Liver (tissue), 8 donors: ENCODE measurements at regions not wholly inside any gene's neighbourhood (a gene's known extent, or its start where the extent isn't known, plus 50 kb on each side); places are given as distances from the start of the nearest gene placed in this dataset.

Experiments used
- DNase-seq: peaks from one replicate; pipeline ENCODE4 v3.0.0-alpha.2; 2017; ENCODE audit warnings: low spot score
- H3K27ac ChIP-seq, 2 donors: one replicate each; pipeline ENCODE4 v1.7.0; 2013; ENCODE audit warnings: inconsistent platforms in 2 of 2, low read length in 2 of 2, control low read depth in 1 of 2, low read depth in 1 of 2, mild to moderate bottlenecking in 1 of 2
- H3K27me3 ChIP-seq, 4 donors: one replicate each; pipeline versions ENCODE4 v1.6.1 to v1.7.0; 2013; ENCODE audit warnings: low read length in 3 of 4, inconsistent platforms in 1 of 4, mild to moderate bottlenecking in 1 of 4, moderate library complexity in 1 of 4; ENCODE audit not compliant: control insufficient read depth in 4 of 4, insufficient read depth in 4 of 4
- H3K36me3 ChIP-seq, 4 donors: one replicate each; pipeline versions ENCODE4 v1.6.1 to v1.7.0; 2013; ENCODE audit warnings: low read length in 3 of 4, mild to moderate bottlenecking in 3 of 4, low read depth in 1 of 4, moderate library complexity in 1 of 4; ENCODE audit not compliant: control insufficient read depth in 4 of 4, insufficient read depth in 3 of 4
- H3K4me1 ChIP-seq, 4 donors: one replicate each; pipeline versions ENCODE4 v1.6.1 to v1.7.0; 2013; ENCODE audit warnings: low read length in 3 of 4, mild to moderate bottlenecking in 3 of 4, moderate library complexity in 1 of 4; ENCODE audit not compliant: control insufficient read depth in 4 of 4, insufficient read depth in 4 of 4
- H3K4me3 ChIP-seq, 3 donors: one replicate each; pipeline versions ENCODE4 v1.6.1 to v1.7.0; 2013; ENCODE audit warnings: low read length in 3 of 3, control low read depth in 1 of 3, low read depth in 1 of 3, mild to moderate bottlenecking in 1 of 3
- H3K9ac ChIP-seq, 2 donors: one replicate each; pipeline ENCODE4 v1.7.0; 2013; ENCODE audit warnings: low read length in 2 of 2, mild to moderate bottlenecking in 2 of 2, moderate library complexity in 2 of 2, control low read depth in 1 of 2, low read depth in 1 of 2
- H3K9me3 ChIP-seq, 4 donors: one replicate each; pipeline versions ENCODE4 v1.6.1 to v1.7.0; 2013; ENCODE audit warnings: low read length in 3 of 4; ENCODE audit not compliant: control insufficient read depth in 4 of 4
- CTCF ChIP-seq: fragments of 150-350 bp; IDR thresholded peaks from 2 replicates; pipeline ENCODE4 v1.5.1; 2017; ENCODE audit warnings: improper control_type of control experiment, low read depth, low read length; ENCODE audit not compliant: missing input control
- EGR1 ChIP-seq, 2 donors: IDR thresholded peaks; 2 replicates each; pipeline ENCODE4 v1.6.1; 2016 to 2018; ENCODE audit warnings: antibody characterized with exemption in 2 of 2, low read depth in 2 of 2
- FOXA1 ChIP-seq: IDR thresholded peaks from 2 replicates; pipeline ENCODE4 v1.6.1; 2016; ENCODE audit warnings: antibody characterized with exemption
- FOXA2 ChIP-seq: IDR thresholded peaks from 2 replicates; pipeline ENCODE4 v1.6.1; 2016; ENCODE audit warnings: antibody characterized with exemption
- HNF4A ChIP-seq, 2 donors: conservative IDR thresholded peaks; 2 replicates each; pipeline ENCODE4 v1.6.1; 2016; ENCODE audit warnings: antibody characterized with exemption in 2 of 2, mild to moderate bottlenecking in 2 of 2
- JUND ChIP-seq, 2 donors: IDR thresholded peaks; 2 replicates each; pipeline ENCODE4 v1.6.1; 2016; ENCODE audit warnings: antibody characterized with exemption in 2 of 2
- MAX ChIP-seq: IDR thresholded peaks from 2 replicates; pipeline ENCODE4 v1.6.1; 2016; ENCODE audit warnings: antibody characterized with exemption
- NR2F2 ChIP-seq: IDR thresholded peaks from 2 replicates; pipeline ENCODE4 v1.6.1; 2016; ENCODE audit warnings: antibody characterized with exemption
- RXRA ChIP-seq, 2 donors: IDR thresholded peaks; 2 replicates each; pipeline ENCODE4 v1.6.1; 2017 to 2018; ENCODE audit warnings: antibody characterized with exemption in 2 of 2, mild to moderate bottlenecking in 1 of 2
- ZBTB33 ChIP-seq: IDR thresholded peaks from 2 replicates; pipeline ENCODE4 v1.6.1; 2016; ENCODE audit warnings: antibody characterized with exemption
- WGBS: extraction: QIAGEN DNeasy Blood & Tissue Kit; methylation state at CpG from one replicate; pipeline ENCODE4 v1.1.7; 2013; 5-methylcytosine and 5-hydroxymethylcytosine counted together
- TF ChIP-seq, protein P1 (sequence below): IDR thresholded peaks from 2 replicates; pipeline ENCODE4 v1.6.1; 2016; ENCODE audit warnings: antibody characterized with exemption
- TF ChIP-seq, protein P2 (sequence below): IDR thresholded peaks from 2 replicates; pipeline ENCODE4 v1.6.1; 2016; ENCODE audit warnings: antibody characterized with exemption, mild to moderate bottlenecking
- donor health status: healthy.
- donor health status: healthy.
- donor health status: healthy.
- donor health status: healthy.
- donor health status: healthy.

DNA sequence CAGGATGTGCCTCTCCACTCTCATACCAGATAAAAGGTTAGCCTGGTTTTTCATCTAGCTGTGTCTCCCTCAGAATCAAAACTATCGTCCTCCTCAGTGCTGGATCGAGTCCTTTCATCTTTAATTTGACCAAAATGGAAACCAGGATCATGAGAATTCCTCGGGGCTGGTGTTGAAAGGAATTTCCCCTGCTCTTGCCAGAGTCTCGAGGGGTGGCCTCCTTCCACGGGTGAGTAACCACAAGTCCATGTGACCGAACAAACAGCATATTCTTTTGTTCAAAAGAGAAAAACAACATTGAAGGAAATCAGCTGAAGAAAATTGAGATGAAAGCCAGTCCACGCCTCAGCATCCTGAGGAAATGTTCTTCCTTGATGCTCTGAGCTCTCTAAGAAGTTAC is 165.9 kb upstream of the CDYL start:
- H3K27ac ChIP-seq: no peak overlapping the region

DNA sequence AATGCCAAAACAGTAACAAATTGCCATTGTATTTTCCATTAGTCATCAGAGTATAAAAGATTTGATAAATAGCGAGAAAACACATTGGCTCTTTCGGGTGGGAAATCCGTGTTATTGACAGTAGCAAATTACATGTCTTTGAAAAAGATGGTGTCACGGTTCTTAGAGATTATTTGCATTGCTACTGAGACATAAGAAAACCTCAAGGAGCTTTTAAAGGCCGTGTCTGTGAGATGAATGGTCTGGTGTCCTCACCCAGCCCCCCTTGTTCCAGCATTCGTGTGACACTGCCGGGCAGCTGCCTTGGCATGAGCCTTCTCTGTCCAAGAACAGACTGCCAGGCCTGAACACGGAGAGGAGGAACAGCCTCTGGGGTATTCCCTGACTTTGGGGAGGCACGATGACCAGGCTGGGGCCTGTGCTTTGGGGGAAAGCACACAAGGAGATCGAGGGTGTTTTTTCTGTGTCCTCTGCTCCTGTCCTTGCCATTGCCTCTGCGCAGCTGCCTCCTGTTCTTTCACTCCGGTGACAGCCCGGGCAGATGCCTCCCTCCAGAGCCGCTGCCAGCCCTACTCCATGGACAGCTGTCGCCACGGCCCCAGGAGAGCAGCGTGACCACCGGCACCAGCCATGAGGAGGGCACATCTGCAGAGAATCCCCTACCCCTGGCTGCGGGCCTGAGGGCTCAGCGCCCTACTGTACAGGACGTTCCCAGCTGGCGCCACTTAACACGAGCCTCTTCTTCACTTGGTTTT is 167.7 kb upstream of the CDYL start:
- peaks cover 0 to 3% (median 0%) of the 10 kb centered on the region in 4 donors for H3K27me3 ChIP-seq
- no peaks in the 10 kb centered on the region for H3K9me3 ChIP-seq
- no peak for DNase-seq
- no peaks in the 10 kb centered on the region for H3K36me3 ChIP-seq
- H3K27ac ChIP-seq: no peak overlapping the region
- TF ChIP-seq EGR1 (IDR thresholded peaks at IDR 0.05; ENCODE audit: low read depth in 2 of 2) (no peak), FOXA1 (no peak), JUND (IDR thresholded peaks at IDR 0.05) (no peak), HNF4A (conservative IDR thresholded peaks at IDR 0.05) (no peak), RXRA (IDR thresholded peaks at IDR 0.05) (no peak), ZBTB33 (no peak), FOXA2 (no peak), MAX (no peak), CTCF (no peak), NR2F2 (no peak)
- TF ChIP-seq, protein P1, sequence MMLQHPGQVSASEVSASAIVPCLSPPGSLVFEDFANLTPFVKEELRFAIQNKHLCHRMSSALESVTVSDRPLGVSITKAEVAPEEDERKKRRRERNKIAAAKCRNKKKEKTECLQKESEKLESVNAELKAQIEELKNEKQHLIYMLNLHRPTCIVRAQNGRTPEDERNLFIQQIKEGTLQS: no peak
- TF ChIP-seq, protein P2, sequence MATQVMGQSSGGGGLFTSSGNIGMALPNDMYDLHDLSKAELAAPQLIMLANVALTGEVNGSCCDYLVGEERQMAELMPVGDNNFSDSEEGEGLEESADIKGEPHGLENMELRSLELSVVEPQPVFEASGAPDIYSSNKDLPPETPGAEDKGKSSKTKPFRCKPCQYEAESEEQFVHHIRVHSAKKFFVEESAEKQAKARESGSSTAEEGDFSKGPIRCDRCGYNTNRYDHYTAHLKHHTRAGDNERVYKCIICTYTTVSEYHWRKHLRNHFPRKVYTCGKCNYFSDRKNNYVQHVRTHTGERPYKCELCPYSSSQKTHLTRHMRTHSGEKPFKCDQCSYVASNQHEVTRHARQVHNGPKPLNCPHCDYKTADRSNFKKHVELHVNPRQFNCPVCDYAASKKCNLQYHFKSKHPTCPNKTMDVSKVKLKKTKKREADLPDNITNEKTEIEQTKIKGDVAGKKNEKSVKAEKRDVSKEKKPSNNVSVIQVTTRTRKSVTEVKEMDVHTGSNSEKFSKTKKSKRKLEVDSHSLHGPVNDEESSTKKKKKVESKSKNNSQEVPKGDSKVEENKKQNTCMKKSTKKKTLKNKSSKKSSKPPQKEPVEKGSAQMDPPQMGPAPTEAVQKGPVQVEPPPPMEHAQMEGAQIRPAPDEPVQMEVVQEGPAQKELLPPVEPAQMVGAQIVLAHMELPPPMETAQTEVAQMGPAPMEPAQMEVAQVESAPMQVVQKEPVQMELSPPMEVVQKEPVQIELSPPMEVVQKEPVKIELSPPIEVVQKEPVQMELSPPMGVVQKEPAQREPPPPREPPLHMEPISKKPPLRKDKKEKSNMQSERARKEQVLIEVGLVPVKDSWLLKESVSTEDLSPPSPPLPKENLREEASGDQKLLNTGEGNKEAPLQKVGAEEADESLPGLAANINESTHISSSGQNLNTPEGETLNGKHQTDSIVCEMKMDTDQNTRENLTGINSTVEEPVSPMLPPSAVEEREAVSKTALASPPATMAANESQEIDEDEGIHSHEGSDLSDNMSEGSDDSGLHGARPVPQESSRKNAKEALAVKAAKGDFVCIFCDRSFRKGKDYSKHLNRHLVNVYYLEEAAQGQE: no peak
- H3K4me3 ChIP-seq: no peak overlapping the region
- WGBS: 85% methylated on average over 23 of the region's 23 CpGs
- no peak overlapping the region for H3K9ac ChIP-seq
- no peaks in the 10 kb centered on the region for H3K4me1 ChIP-seq

More for the DNA sequence above, 165.9 kb upstream of the CDYL start:
- no peak for DNase-seq
- peaks cover 0 to 2% (median 0%) of the 10 kb centered on the region in 4 donors for H3K9me3 ChIP-seq
- no peaks in the 10 kb centered on the region for H3K4me1 ChIP-seq
- no peak overlapping the region for H3K9ac ChIP-seq
- no peaks in the 10 kb centered on the region for H3K27me3 ChIP-seq
- H3K4me3 ChIP-seq: no peak overlapping the region
- WGBS: 60% methylated on average over 7 of the region's 7 CpGs
- TF ChIP-seq RXRA (IDR thresholded peaks at IDR 0.05): peak in 1 of 2 donors; percentile 11
- TF ChIP-seq CTCF: no peak
- H3K36me3 ChIP-seq: no peaks in the 10 kb centered on the region
